Hepatocyte (in vitro differentiated cells): ENCODE measurements at regions not wholly inside any gene's neighbourhood (a gene's known extent, or its start where the extent isn't known, plus 50 kb on each side); places are given as distances from the start of the nearest gene placed in this dataset.

ENCODE experiments used
- EZH2phosphoT487 ChIP-seq: fragments of 200-600 bp; sonication (generic); IDR thresholded peaks from one replicate; pipeline ENCODE4 v1.6.1; 2018; ENCODE audit warnings: antibody characterized with exemption, mild to moderate bottlenecking, low read depth, moderate library complexity; ENCODE audit not compliant: unreplicated experiment, severe bottlenecking
- TF ChIP-seq, protein P1 (sequence below): fragments of 200-600 bp; sonication (generic); IDR thresholded peaks from 2 replicates; pipeline ENCODE4 v1.5.1; 2016; ENCODE audit warnings: antibody characterized with exemption, mild to moderate bottlenecking; ENCODE audit not compliant: poor library complexity

GRCh38 chr2:41597680-41598079 is 450.1 kb upstream of the PKDCC start:
- TF ChIP-seq, protein P1, sequence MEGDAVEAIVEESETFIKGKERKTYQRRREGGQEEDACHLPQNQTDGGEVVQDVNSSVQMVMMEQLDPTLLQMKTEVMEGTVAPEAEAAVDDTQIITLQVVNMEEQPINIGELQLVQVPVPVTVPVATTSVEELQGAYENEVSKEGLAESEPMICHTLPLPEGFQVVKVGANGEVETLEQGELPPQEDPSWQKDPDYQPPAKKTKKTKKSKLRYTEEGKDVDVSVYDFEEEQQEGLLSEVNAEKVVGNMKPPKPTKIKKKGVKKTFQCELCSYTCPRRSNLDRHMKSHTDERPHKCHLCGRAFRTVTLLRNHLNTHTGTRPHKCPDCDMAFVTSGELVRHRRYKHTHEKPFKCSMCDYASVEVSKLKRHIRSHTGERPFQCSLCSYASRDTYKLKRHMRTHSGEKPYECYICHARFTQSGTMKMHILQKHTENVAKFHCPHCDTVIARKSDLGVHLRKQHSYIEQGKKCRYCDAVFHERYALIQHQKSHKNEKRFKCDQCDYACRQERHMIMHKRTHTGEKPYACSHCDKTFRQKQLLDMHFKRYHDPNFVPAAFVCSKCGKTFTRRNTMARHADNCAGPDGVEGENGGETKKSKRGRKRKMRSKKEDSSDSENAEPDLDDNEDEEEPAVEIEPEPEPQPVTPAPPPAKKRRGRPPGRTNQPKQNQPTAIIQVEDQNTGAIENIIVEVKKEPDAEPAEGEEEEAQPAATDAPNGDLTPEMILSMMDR, result no peak
- TF ChIP-seq EZH2phosphoT487, result no peak
